Smooth muscle cell (in vitro differentiated cells): ENCODE measurements at regions not wholly inside any gene's neighbourhood (a gene's known extent, or its start where the extent isn't known, plus 50 kb on each side); places are given as distances from the start of the nearest gene placed in this dataset.

Experiments used
- DNase-seq: peaks from one replicate; lab custom pipeline; 2025; ENCODE audit not compliant: unreplicated experiment; lab: John Stamatoyannopoulos, UW
- H2AFZ ChIP-seq: fragments of 200-600 bp; sonication (generic); 2 replicates; pipeline ENCODE4 v1.6.0; 2016; ENCODE audit warnings: antibody characterized with exemption, low read depth, mild to moderate bottlenecking
- H3F3A ChIP-seq: fragments of 200-600 bp; sonication (generic); 2 replicates; pipeline ENCODE4 v1.6.0; 2017; ENCODE audit warnings: antibody characterized with exemption, low read depth
- H3K27ac ChIP-seq: fragments of 200-600 bp; sonication (generic); 2 replicates; pipeline ENCODE4 v1.5.1; 2016; ENCODE audit warnings: low read depth, mild to moderate bottlenecking
- H3K27me3 ChIP-seq: fragments of 200-600 bp; sonication (generic); 2 replicates; pipeline ENCODE4 v1.6.1; 2016; ENCODE audit warnings: low read depth, mild to moderate bottlenecking
- H3K36me3 ChIP-seq: fragments of 200-600 bp; sonication (generic); 2 replicates; pipeline ENCODE4 v1.5.1; 2016; ENCODE audit warnings: low read depth
- H3K4me1 ChIP-seq: fragments of 200-600 bp; sonication (generic); 2 replicates; pipeline ENCODE4 v1.5.1; 2016; ENCODE audit warnings: low read depth
- H3K4me2 ChIP-seq: fragments of 200-600 bp; sonication (generic); 2 replicates; pipeline ENCODE4 v1.6.0; 2016; ENCODE audit warnings: mild to moderate bottlenecking
- H3K4me3 ChIP-seq: fragments of 200-600 bp; sonication (generic); 2 replicates; pipeline ENCODE4 v1.5.1; 2016; ENCODE audit warnings: mild to moderate bottlenecking
- H3K79me2 ChIP-seq: fragments of 200-600 bp; sonication (generic); 2 replicates; pipeline ENCODE4 v1.6.0; 2016; ENCODE audit warnings: low read depth, mild to moderate bottlenecking
- H3K9ac ChIP-seq: fragments of 200-600 bp; sonication (generic); 2 replicates; pipeline ENCODE4 v1.6.0; 2016; ENCODE audit warnings: low read depth
- H3K9me3 ChIP-seq: fragments of 200-600 bp; sonication (generic); replicated peaks from 2 replicates; pipeline ENCODE4 v1.5.1; 2016; ENCODE audit warnings: low read depth
- H4K20me1 ChIP-seq: fragments of 200-600 bp; sonication (generic); 2 replicates; pipeline ENCODE4 v1.6.0; 2016; ENCODE audit warnings: low read depth
- CTCF ChIP-seq: fragments of 200-600 bp; sonication (generic); IDR thresholded peaks from 2 replicates; pipeline ENCODE4 v1.5.1; 2017; ENCODE audit warnings: borderline replicate concordance, mild to moderate bottlenecking, antibody characterized with exemption; ENCODE audit not compliant: insufficient read depth, poor library complexity, severe bottlenecking
- WGBS: methylation state at CpG from one replicate; pipeline ENCODE4 v1.1.7; 2016; ENCODE audit warnings: low lambda C conversion rate; 5-methylcytosine and 5-hydroxymethylcytosine counted together

DNA sequence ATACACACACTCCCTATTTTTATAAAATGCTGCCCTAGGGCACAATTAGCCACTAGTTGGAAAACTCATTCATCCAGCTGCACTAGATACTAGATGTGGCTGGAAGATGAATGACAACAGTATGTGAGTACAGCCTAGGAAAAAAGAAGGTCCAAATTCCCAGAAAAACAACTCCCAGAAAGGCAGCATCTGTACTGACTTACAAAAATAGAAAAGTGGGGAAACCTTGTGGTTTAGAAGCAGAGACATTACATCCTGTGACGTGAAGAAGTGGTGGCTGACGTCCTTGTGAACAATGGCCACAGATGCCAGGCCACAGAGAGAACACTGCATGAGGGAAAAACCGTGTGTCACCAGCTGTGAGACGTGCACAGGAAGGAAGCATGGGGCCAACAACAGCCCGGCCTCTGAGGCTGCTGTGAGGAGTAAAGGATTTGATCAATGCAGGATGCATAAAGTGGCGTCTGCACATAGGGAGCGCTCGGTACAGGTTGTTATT lies 81.2 kb downstream of the SPRY1 start:
- no peaks in the 10 kb centered on the region for H3K79me2 ChIP-seq
- no peak overlapping the region for H3K4me2 ChIP-seq
- no peak overlapping the region for H2AFZ ChIP-seq
- no peak overlapping the region for H3K27ac ChIP-seq
- peaks cover 6% of the 10 kb centered on the region for H3F3A ChIP-seq
- 60% methylated on average over 8 of the region's 8 CpGs for WGBS
- H3K9ac ChIP-seq, result no peak overlapping the region
- no peaks in the 10 kb centered on the region for H3K36me3 ChIP-seq
- peaks cover 20% of the 10 kb centered on the region for H3K4me1 ChIP-seq
- no peaks in the 10 kb centered on the region for H3K9me3 ChIP-seq
- DNase-seq, result no peak
- no peak overlapping the region for H3K4me3 ChIP-seq
- no peaks in the 10 kb centered on the region for H3K27me3 ChIP-seq
- no peak for TF ChIP-seq CTCF
- no peaks in the 10 kb centered on the region for H4K20me1 ChIP-seq

GRCh38 chr4:123478859-123479345 lies 82.3 kb downstream of the SPRY1 start:
- H3K9ac ChIP-seq, result no peak overlapping the region
- no peaks in the 10 kb centered on the region for H3K27me3 ChIP-seq
- no peaks in the 10 kb centered on the region for H3K9me3 ChIP-seq
- H3K36me3 ChIP-seq, result no peaks in the 10 kb centered on the region
- peak overlapping the region; percentile 45 for H3K4me2 ChIP-seq
- H3F3A ChIP-seq, result peaks cover 6% of the 10 kb centered on the region
- H3K27ac ChIP-seq, result peak overlapping the region; percentile 42
- H4K20me1 ChIP-seq, result no peaks in the 10 kb centered on the region
- no peak for TF ChIP-seq CTCF
- no peak for DNase-seq
- no peaks in the 10 kb centered on the region for H3K79me2 ChIP-seq
- 12% methylated on average over 6 of the region's 6 CpGs for WGBS
- no peak overlapping the region for H3K4me3 ChIP-seq
- H2AFZ ChIP-seq, result no peak overlapping the region
- H3K4me1 ChIP-seq, result peaks cover 20% of the 10 kb centered on the region

GRCh38 chr4:123479944-123480343 lies 83.3 kb downstream of the SPRY1 start:
- no peak overlapping the region for H3K9ac ChIP-seq
- H3K4me1 ChIP-seq, result peaks cover 20% of the 10 kb centered on the region
- no peaks in the 10 kb centered on the region for H3K27me3 ChIP-seq
- no peak overlapping the region for H3K27ac ChIP-seq
- H3K4me2 ChIP-seq, result no peak overlapping the region
- WGBS, result 94% methylated on average over 2 of the region's 2 CpGs
- no peak for DNase-seq
- H3K36me3 ChIP-seq, result no peaks in the 10 kb centered on the region
- H4K20me1 ChIP-seq, result no peaks in the 10 kb centered on the region
- H3F3A ChIP-seq, result peaks cover 6% of the 10 kb centered on the region
- TF ChIP-seq CTCF, result no peak
- H3K9me3 ChIP-seq, result no peaks in the 10 kb centered on the region
- H3K79me2 ChIP-seq, result no peaks in the 10 kb centered on the region
- H3K4me3 ChIP-seq, result peak overlapping the region; percentile 2
- H2AFZ ChIP-seq, result no peak overlapping the region

DNA sequence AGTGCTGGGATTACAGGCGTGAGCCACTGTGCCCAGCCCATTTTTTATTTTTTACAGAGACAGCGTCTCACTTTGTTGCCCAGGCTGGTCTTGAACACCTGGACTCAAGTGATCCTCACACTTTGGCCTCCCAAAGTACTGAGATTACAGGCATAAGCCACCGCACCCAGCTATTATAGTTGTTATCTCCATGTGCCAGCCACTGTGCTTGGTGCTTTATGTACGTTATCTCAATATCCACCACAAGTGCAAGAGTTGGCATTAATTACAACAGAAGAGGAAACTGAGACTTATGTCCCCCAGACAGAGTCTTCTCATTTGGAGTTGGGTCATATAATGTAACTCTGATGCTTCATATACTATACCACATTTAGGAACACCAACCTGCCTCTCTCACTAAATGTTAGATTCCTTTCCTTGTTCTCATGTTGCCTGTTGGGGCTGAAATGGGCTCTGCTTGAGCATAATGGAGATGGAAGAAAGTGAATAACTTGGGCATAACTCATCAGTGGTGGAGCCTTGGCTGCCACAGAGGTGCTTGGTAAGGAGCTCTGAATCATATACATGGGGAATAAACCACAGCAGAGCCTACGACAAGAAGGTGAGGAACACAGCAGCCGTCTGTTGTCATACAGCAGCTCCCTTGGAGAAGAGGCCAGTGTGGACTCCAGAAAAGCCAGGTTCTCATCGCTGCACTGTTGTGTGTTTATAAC lies 84.3 kb downstream of the SPRY1 start:
- Histone ChIP-seq H3K36me3 (no peaks in the 10 kb centered on the region), H3K4me2 (no peak overlapping the region), H3K9me3 (no peaks in the 10 kb centered on the region), H3K4me1 (peaks cover 20% of the 10 kb centered on the region), H3K79me2 (no peaks in the 10 kb centered on the region), H4K20me1 (no peaks in the 10 kb centered on the region), H3K9ac (no peak overlapping the region), H2AFZ (no peak overlapping the region), H3K27me3 (no peaks in the 10 kb centered on the region), H3F3A (peaks cover 6% of the 10 kb centered on the region), H3K4me3 (no peak overlapping the region), H3K27ac (no peak overlapping the region)
- DNase-seq, result no peak
- 64% methylated on average over 7 of the region's 7 CpGs for WGBS
- TF ChIP-seq CTCF, result no peak
